GM04503 (cell line): ENCODE measurements at regions not wholly inside any gene's neighbourhood (a gene's known extent, or its start where the extent isn't known, plus 50 kb on each side); places are given as distances from the start of the nearest gene placed in this dataset.
"Not testable (repeated sequence)": the region's sequence is repeated elsewhere in the genome, so short reads cannot be mapped to it uniquely, and the experiment has no call there.

Source experiments
- DNase-seq: peaks from one replicate; pipeline ENCODE4 v3.0.0-alpha.2; 2012; ENCODE audit warnings: low read depth

DNA sequence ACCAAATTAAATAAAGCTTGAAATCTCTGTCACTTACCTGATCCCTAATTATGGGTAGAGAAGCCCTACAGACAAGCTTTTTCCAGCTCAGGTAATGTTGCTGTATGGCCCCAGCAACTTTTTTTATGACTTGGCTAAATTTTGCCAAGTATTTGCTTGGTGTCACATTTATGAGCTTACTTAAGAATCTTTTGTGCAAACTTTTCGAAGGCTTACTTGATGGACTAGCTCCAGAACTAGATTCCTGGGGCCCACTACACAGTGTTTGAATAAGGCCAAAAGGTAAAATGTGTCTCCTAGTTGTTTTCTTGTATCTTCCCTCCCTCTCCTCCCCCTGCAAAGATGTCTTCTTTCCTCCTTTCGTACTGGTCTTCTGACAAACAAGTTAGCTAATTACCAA, 257.9 kb downstream of the OSR1 start:
- DNase-seq = no peak

- no peak for DNase-seq
Measured at GRCh38 chr2:19099181-19099580, 259.2 kb downstream of the OSR1 start.

DNA sequence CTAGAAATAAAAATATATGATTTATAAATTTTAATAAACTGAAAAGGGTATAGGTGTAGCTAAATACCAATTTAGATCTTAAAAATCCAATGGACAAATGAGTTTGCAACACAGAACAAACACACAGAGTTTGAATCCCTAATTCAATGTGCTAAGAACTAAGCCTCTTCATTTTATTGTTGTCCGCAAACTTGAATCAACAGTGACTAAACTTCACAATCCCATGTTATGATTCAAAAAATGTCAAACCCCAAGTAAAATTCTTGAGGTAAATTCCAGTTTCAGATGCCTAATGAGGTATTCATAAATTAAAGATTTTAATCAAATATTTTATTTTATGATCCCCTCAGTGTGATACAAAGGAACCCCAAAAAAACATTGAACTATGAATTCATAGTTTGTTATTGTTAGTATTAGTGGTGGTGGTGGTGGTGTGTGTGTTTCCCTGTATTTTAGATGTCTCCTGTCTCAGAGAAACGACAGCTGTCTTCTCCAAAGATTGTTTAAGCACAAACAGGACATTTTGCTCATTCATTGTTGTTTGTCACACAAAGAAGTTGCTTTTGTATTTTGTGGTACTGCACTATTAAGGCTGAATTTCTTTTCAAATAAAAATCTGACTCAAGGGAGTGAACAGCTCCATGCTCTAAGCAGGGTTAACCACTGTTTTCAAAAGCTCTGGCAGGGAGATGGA, 259.8 kb downstream of the OSR1 start:
- no peak for DNase-seq

DNA sequence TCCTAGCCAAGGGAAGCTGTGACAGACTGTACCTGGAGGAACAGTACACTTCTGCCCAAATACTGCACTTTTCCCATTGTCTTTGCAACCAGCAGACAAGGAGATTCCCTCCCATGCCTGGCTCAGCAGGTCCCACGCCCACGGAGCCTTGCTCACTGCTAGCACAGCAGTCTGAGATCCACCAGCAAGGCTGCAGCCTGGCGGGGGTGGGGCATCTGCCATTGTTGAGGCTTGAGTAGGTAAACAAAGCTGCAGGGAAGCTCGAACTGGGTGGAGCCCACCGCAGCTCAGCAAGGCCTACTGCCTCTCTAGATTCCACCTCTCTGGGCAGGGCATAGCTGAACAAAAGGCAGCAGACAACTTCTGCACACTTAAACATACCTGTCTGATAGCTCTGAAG, 268.9 kb downstream of the OSR1 start:
- DNase-seq = not testable (repeated sequence)

DNA sequence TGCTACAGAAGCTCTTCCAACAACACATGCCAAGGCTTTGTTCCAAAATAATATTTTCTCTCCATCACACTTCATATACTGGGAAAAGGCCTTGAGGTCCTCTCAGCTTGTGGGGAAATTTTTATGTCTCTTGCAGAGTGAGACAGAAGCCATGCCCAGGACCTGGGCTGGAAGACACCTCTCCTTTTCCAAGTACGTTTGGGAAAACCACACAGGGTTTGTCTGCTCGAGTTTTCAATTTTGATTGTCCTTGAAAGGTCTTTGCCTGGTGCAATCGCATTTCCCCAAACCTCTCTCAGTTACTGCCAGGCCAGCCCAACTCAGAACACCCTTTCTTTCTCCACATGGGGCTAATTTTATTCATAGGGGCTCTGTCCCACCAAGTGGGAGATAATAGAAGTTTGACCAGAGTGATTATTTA, 272.2 kb downstream of the OSR1 start:
- no peak for DNase-seq

DNA sequence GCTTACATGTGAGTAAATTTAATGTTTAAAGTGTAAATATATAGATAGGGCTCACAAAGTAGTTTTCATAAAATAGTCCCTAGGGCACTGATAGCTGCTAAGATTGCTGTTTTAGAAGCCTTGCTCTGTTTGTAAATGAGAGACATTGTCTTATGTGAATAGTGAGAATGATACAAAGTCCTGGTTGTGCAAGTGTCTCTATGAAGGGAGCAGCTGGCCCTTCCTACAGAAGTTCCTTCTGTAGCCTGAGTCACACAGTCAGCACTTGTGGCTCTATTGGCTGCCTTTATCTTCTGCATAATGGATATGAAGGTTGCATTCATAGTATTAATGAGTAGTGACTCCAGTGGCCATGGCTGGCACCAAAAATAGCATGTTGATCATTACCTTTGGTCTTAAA, 279.7 kb downstream of the OSR1 start:
- no peak for DNase-seq

- no peak for DNase-seq
Measured at GRCh38 chr2:19073522-19073921, 284.9 kb downstream of the OSR1 start.

DNA sequence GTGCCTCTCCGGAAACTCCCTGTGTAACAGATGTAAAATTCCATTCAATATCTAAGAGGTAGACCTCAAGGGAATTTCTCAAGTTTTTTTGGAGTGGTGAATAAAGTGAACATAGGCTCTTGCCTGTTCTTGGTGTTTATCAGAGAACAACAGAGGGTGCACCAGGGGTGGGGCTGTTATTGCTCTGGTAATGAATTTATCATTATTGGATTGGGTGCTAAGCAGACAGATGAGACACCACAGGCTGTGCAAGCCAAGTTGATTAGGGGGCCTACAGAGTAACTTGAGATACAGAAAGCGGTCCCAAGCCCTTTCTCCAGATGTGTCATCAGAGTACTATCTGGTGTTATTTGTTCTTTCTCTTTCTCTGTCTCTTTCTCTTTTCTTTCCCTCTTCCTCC, 286.3 kb downstream of the OSR1 start:
- DNase-seq = no peak

GRCh38 chr2:19070886-19071285, 287.5 kb downstream of the OSR1 start:
- DNase-seq = no peak

DNA sequence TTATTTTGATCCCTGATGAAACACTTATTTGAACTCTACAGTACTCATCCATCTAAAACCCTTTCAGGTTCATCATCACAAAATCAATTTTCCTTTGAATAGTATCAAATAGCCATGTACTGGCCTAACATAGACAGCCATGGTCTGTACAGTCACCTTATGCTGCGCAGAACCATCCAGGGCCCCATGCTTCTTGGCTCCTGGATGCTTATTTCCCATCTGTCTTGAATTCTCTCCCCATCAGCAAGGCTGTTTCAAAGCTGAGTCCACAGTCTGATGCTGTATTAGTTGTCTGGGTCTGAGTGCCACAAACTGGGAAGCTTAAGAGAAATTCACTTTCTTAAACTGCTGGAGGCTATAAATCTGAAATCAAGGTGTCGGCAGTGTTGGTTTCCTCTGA, 290.2 kb downstream of the OSR1 start:
- DNase-seq = no peak

- no peak for DNase-seq
Measured at GRCh38 chr2:19062370-19062769, 296.1 kb downstream of the OSR1 start.

DNA sequence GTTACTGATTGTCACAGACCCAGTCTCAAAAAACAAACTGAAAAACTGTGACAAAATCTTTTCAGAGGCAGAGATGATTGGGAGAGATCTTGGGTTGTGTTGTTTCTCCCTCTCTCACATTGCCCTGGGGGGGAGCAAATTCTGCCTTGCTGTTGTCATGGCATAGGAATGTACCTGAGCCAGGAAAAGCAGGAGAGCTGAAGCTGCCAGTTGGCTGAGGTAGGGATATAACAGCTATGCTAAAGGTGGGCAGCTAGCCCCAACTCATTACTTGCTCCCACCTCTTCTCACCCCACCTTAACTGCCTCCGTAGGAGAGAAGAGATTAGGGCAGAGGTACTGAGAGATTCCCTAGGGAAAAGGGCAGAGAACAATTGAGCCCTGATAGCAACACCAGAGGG, 299.3 kb downstream of the OSR1 start:
- no peak for DNase-seq

- DNase-seq = no peak
Measured at GRCh38 chr2:19051203-19051831, 307.1 kb downstream of the OSR1 start.

DNA sequence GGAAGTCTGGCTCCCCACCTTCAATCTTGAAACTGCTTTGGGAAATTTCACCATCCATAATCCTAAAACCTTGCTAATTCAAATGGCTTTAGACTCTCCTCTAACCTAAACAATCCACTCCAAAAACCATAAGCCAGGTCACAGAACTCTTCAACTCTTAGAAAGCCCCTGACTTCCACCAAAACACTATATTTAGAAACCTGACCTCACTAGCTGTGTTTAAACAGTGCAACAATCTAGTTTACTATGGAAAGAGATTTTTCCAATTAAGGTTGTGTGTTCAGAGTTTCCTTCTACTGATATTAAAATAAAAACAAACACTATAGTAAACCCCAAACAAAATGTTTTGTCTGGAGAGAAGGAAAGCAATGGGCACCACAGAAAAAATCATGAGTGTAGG, 308.1 kb downstream of the OSR1 start:
- no peak for DNase-seq

DNA sequence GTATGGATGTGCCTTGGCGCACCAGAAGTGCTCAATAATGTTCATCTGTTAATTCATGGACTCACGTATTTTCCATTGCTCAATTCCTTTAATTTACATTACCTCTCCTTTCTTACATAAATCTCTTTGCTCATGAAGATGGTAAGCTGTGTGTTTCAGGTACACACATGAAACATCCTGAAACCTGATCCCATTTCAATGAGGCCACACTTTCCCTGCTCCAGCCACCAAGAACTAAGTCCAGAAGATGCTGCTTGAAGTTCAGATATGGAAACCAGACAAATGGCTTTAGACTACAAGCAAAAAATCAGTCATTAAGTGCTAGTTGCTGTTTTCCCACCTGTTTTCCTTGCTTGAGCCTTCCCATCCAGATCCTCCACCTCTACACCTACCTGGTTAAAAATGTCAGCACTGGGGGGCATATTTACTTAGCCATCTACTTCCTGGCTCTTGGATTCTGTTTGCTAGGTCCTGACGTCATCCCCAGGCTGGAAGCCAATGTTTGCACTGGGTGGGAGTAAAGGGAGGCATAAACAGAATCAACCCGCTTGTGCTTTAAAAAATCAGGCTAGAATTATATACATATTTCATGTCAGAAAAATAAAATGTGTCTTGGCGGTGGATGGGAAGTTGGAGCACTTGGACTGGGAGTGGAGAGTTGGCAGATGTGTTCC, 309.7 kb downstream of the OSR1 start:
- no peak for DNase-seq

- DNase-seq = no peak
Measured at GRCh38 chr2:19046986-19047780, 311.2 kb downstream of the OSR1 start.

DNA sequence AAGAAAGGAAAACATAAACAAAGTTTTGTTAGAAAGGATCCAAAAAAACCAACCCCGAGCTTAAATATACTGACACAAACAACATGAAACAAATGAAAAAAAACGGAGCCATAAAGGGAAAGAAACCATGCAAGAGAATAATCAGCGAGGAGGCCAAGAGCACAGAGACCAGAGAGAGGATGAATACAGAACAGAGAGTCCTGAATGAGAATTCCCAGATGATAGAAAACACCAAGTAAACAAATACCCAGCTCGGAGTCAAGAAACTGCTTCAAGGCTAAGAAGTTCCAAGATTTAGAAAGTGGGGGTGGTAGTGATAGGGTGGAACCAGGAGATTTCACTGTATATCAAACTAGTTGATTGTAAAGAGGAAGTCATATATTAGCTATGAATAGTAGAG, 313.3 kb downstream of the OSR1 start:
- DNase-seq = no peak

DNA sequence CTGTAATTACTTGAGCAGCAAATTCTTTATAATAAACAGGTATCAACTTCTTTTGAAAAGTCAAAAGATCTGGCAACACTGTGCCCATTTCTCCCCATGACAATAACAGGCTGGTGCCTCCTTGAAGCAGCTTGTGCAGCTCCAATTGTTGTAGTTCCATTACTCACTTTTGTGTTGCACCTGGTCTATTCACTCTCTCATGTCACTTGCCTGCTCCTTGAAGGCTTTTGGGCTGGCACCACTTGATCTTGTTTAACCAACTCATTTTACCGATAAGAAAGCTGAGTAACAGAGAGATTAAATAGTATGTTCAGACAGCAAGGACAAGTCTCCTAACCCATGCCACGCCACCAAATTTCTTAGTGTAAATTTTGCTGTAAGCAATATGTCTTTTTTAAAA, 314.5 kb downstream of the OSR1 start:
- DNase-seq = no peak

GRCh38 chr2:19041434-19042041, 316.9 kb downstream of the OSR1 start:
- DNase-seq = no peak

- DNase-seq = peak; percentile 71
Measured at GRCh38 chr2:19038071-19039015, 320.1 kb downstream of the OSR1 start.

DNA sequence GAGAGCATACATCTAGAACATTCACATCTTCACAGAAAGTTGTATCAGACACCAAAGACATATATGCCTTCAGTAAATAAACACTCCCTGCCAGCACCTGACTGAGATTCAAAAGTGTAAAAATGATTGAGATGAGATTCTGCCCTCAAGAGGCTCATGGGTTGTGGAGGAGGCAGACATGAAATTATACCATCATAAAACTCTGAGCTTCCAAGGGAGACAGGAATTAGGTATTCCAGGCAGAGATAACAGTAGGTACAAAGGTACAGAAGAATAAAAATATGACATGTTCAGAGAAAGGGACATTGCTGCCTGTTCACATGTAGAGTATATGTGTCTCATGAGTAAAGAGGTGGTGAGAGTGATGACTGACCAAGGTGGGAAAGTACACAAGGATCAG, 322.3 kb downstream of the OSR1 start:
- no peak for DNase-seq
